ENCODE measurements at regions not wholly inside any gene's neighbourhood (a gene's known extent, or its start where the extent isn't known, plus 50 kb on each side); places are given as distances from the start of the nearest gene placed in this dataset.

DNA sequence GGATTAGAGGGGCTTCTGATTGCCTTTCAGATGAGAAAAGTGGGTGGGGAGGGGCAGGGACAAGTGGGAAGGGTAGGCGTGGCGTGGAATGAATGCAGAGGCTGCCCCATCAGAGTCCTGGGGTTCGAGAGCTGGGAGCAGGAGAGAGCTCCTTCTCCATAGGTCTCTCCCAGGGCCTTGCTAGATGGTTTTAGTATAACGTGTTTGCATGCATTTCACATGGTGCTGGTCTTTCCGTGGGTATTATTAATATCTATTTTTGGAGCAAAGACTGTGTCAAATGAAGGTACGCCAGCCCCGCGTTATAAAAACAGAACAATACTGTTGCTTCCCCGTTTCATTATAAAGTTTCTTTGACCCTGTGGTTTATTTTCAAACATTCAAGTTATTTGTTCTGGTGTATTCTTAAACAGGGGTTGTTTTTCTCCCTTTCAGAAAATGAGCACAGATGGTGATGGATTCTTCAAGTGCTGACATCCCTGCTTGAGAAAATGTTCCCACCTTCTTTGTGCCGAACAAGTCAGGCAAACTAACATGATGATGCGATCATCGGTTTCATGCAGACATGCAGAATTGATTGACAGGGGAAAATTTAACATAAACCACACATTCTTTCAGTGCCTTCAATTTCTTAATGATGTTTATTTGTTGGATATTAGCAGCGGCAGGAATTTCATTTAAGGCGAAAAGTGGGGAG lies 62.1 kb upstream of the ZNF536 start:
- no peak for DNase-seq (ENCODE audit: low spot score)

DNA sequence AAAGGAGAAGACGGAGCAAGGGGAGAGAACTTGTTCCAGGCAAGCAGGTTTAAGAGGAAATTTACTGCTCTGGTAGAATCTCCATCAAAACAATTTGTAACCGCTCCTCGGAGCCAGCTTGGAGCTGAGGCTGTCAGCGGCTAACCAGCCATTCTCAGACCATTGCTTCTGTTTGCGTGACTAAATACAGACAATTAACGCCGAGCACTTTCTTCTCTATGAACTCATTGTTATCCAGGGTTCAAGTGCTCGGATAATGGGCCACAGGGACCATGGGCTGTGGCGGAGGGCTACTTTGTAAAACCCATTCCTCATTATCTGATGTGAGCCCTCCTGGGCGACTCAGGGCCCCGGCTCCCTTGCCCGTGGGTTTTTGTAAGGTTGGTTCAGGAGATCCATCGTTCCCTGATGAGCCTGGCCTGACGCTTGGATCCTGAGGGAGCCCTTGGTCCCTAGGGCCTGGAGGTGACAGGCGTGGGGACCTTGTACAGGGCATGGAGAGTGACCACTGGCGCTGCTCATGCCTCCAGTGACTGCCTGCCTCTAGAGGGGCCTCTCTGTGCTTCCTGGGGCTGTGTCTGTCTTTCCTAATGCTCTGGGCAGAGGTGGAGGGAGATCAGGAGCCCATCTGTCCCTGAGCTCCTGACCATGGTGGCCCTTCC lies 61.5 kb upstream of the ZNF536 start:
- no peak for DNase-seq (ENCODE audit: low spot score)

DNA sequence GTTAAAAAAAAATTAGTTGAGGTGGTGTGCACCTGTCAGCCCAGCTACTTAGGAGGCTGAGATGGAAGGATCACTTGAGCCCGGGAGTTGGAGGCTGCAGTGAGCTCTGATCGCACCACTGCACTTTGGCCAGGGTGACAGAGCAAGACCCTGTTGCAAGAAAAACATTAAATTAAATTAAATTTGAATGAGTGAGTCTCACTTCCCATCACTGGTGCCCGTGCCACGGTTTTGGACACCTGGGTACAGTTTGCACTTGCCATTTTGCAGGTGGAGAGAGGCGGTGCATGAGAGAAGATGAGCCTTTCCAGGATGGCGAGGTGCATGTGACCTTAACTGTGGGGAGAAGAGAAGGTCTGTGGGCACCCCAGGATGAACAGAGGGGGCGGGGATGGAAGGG lies 60.3 kb upstream of the ZNF536 start:
- no peak for DNase-seq (ENCODE audit: low spot score)

DNA sequence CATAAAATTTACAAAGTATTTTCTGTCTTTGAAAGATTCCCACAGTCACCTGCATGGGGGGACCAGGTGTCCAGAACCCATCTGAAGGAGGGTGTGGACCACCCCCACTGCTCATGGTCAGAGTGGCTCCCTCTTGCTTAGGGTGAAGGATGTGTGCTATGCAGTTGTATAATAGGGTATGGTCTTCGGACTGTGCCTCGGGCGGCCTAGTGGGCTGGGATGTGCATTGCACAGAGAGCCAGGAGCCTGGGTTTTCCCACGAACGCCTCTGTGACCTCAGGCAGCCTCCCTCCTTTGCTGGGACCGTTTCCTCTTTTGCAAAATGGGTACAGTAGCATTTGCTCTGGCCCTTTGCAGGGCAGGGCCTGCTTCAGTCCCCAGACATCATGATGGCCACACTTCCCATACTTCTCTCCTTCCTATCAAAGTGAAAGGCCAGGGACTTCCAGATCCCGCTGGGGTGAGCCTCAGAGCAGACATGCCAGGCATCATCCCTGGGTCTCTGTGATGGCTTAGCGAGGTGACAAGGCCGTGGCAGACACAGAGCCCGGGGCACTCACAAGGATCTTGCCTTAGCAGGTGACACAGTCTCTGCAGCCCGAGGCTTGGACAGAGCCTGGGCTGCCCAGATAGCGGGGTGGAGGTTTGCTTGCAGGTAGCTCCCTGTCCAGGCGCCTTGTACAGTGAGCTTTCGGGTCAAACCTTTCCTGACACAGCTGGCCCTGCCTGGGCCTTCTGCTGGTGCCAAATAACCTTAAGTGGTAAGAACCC lies 59.4 kb upstream of the ZNF536 start:
- DNase-seq (ENCODE audit: low spot score), result no peak

DNA sequence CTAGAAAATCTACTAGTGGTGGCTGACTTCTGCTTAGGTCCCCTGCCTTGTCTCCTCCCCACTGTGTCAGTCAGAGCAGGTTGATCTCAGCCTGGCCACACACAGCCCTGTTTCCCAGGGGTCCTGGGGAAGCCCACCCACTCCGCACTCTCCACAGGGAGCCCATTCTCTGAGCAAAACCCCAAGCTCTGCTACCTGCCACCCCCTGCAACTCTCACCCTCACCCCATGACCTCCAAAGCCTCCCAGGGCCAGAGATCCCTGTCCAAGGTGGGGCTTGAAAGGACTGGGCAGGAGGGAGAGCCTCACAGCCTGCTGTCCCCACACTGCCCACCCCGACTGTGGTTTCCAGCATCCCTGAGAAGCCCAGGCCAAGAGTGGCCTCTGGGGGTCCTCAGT lies 58.8 kb upstream of the ZNF536 start:
- DNase-seq (ENCODE audit: low spot score), result no peak

DNA sequence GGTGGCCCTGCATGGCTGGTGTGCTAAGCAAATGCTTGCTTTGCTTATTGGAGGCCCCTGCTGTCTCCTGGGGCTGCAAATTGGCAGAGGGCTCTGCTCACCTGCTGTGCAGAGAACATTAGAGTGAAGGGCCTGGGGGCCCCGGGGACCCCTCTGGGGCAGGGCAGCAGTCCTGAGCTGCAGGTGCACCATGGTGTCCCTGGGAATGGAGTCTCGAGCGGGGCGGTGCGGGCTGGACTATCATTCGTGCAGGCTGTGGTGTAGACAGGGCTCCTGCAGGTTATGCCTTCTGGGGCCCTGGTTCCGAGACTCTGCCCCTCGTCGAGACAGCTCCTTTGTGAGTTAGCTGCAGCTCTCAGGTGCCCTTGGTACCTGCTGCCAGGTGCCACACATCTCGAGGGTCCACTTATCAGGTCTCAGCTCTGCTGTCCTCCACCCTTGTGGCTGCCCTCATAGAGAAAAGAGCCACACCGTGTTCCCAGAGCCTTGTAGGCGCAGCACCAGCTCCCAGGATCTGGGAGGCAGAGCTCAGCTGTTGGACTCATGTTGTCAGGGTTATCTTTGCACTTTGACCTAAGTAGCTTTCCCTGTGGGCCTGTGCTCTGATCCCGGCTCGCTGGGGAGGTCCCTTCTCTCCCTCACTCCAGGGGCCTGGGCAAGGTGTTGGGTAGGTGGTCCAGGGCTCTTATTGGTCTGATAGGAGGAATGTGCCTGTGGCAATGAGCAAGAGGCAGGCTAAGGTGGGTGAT lies 58.0 kb upstream of the ZNF536 start:
- no peak for DNase-seq (ENCODE audit: low spot score)

DNA sequence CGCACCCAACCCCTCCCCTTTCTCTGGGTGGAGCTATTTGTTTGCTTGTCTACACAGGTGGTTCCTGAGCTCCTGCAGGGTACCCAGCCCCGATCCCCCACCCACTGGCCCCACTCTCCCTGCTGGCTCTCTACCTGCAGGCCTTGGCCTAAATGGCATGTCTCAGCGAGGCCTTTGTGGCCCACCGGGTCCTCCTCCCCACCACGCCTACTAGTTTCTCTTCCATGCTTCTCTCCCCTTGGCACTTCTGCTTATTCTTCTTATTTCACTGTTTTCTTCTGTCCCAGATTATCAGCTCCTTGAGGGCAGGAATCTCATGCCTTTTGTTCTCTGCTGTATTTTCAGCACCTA lies 57.4 kb upstream of the ZNF536 start:
- DNase-seq (ENCODE audit: low spot score), result no peak

DNA sequence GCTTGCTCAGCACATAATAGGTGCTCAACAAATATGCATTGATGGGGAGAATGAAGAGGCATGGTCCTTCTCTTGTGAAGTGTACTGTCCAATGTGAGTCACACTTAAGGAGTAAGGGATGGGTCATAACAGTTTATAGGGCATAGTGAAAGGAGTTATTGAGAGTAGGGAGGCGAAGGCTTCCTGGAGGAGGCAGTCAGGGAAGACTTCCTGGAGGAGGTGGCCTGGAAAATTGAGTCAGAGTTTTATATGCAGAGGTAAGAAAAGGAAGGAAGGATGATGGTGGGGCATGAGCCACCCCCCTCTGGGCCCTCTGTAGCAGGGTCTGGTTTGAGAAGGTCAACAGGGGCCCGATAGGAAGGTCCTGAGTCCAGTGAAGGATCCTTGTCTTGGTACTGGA lies 57.0 kb upstream of the ZNF536 start:
- no peak for DNase-seq (ENCODE audit: low spot score)

DNA sequence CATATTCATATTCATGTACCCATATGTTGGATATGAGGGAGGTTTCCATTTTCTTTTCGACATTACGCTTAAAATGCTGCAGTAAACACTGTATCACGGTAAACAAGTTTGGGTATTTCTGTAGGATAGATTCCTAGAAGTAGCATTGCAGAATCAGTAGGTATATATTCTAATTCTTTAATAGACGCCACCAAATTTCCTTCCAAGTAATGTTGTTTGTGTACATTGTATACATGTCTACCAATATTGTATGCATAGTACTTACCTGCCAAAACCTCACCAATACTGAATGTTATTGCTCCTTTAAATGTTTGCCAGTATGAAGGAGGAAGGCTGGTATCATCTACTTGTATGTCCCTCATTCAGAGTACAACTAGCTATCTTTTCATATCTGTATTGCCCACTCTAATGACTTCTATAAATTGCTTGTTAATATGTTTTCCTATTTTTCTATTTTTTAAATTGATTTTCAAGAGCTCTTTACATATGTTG lies 56.1 kb upstream of the ZNF536 start:
- DNase-seq (ENCODE audit: low spot score), result no peak

DNA sequence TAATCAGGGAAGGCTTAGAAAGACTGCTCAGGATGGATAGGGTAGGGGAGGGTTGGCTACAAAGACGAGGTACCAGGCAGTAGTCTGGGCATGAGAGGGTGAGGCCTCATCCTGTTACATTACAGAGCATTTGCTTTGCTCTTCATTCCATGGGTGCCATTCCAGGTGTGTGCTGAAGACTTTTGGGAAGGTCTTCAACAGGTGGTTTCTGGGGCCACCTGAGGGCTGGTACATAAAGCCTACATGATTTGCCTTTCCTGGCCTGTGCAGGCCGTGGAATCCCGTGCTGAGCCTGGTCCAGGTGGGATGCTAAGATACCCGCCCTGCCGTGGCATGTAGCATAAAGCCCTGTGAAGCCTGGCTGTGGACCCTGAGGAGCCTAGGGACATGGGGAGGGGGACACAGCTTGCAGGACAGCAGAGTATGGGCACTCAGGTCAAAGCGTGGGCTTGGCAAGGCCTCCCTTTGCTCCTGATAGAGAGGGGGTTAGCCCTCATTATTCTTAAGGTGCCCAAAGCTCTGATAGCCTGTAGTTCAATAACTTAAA lies 55.6 kb upstream of the ZNF536 start:
- DNase-seq (ENCODE audit: low spot score), result no peak

DNA sequence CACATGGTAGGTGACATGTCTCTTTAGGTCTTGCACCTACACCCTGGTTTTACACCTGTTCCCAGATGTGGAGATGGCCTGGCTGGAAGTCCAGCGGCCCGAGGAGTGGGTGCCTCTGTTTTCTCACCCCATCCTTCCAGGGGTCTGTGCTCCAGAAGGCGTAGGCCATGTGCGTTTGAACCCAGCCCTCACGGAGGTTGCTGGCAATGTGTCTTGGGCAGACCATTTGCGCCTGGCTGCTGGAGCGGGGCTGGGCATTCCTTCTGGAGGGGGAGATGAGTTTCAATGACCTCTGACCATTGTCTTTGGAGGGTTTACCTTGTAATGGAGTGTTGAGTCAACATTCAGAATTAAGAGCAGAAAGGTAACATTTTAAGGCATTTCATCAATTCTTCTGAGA lies 54.8 kb upstream of the ZNF536 start:
- no peak for DNase-seq (ENCODE audit: low spot score)

DNA sequence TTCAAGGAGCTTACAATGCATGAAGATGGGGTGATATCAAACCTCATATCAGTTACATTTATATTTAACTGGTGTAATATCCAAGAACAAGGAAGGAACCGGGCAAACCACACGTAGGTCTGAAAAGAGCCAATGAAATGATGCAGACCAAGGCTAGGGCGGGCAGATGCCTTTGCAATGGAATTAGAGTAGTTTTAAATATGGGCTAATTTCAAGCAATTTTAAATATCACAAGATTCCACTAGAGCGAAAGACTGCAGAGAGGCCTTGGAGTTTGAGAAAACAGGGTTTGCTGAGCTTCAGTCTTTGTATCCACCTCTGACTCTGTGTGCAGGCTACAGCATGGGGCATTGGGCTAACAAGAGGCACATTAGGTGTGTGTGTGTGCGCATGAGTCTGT lies 53.9 kb upstream of the ZNF536 start:
- no peak for DNase-seq (ENCODE audit: low spot score)

DNA sequence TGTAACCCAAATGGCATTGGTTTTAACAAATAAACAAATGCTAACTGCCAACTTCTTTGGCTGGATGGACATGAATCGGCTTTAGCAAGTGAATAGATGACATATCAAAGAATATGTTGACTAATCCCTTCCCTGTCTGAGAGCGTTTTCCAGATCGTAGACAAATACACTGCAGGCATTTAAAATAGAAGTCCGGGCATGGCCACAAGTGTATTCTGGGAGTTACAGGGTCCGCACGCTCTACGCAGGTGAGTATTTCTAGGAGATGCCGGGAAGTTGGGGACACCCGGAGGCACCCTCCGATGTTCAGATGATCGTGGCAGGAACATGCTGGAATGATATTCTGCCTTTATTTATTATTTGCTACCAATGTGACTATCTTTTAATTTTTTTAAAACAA lies 53.2 kb upstream of the ZNF536 start:
- no peak for DNase-seq (ENCODE audit: low spot score)

DNA sequence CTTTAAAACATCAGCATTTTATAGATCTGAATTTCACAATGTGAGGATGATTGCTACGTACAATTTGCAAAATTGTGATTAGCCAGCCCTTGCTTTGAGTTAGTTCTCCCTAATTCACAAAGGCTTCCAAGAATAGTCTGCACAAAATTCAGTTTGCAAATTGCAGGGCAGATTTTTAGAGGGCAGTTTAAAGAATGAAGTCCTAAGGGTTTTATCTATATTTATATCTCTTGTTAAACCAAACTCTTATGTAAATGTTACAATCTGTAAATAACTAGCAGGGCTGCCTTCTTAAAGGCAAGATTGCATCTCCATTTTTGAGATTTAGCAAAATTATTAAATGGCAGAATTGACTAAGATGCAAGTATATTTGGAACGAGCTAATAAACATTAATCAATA lies 52.8 kb upstream of the ZNF536 start:
- DNase-seq (ENCODE audit: low spot score), result no peak

DNA sequence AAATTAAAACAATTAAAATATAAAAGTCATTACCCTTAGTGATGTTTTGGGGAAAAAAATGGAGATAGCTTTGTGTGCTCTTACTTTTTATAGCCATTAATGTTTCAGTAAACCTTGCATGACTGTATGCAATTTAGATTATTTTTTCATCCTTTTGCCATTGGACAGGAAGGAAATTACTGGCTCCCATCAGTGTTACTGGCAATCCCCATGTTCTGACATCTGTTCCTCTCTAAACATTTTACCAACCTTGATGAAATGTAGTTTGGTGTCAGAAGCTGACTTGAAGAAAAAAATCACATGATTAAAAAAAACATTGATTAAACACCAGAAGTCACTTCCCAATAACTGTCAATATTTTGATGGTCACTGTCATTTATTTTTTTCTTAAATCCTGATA lies 52.3 kb upstream of the ZNF536 start:
- no peak for DNase-seq (ENCODE audit: low spot score)

DNA sequence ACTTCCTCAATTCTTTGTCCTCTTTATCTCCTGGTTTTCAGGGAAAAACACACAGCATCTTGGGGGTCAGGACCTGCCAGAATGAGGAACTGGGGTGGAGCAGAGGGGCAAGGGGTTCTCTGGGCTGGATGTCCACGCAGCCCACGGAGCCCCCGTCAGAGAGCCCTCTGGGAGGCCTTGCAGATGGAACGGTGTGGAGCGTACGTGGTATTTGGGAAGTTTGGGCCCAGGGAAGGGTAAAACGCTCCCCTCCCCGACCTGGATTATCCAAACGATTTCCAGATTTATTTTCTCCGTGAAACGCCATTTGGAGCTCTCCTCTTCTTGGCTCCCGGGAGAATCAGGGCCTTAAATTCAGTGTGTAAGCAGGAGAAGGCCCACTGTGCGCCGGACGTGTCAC lies 51.7 kb upstream of the ZNF536 start:
- DNase-seq (ENCODE audit: low spot score), result no peak

DNA sequence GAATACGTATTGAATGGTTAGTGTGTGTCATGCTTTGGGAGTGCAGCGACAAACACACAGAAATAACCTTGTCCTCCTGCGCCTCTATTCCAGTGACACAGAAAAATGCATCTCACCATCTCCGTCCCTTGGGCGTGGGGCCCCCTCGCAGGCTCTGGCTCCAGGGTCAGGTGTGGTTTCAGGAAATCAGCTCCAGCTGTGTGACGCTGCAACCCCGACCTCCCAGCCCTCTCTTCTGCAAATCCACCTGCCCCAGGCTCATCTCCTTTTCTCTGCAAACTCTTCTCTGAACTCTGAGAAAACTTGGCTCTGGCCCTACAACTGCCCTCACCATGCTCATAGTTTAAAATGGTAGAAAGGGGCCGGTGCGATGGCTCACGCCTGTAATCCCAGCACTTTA lies 51.3 kb upstream of the ZNF536 start:
- DNase-seq (ENCODE audit: low spot score), result no peak
